ENCODE measurements at regions not wholly inside any gene's neighbourhood (a gene's known extent, or its start where the extent isn't known, plus 50 kb on each side); places are given as distances from the start of the nearest gene placed in this dataset.

- no peak for TF ChIP-seq NFE2L1 (CRISPR knock-in tag; IDR thresholded peaks at IDR 0.05)
- no peak for TF ChIP-seq CREM (CRISPR knock-in tag; IDR thresholded peaks at IDR 0.05)
- no peak for TF ChIP-seq ZNF232 (CRISPR knock-in tag; IDR thresholded peaks at IDR 0.05)
- TF ChIP-seq JUN (CRISPR knock-in tag; IDR thresholded peaks at IDR 0.05): no peak
- no peak for TF ChIP-seq SP1 (CRISPR knock-in tag; conservative IDR thresholded peaks at IDR 0.05)
- TF ChIP-seq CTCF (IDR thresholded peaks at IDR 0.05): no peak
- TF ChIP-seq ZNF263 (CRISPR knock-in tag; IDR thresholded peaks at IDR 0.05; ENCODE audit: low read depth): no peak
- TF ChIP-seq TCF7 (CRISPR knock-in tag; IDR thresholded peaks at IDR 0.05; ENCODE audit: low read depth): no peak
- no peak for TF ChIP-seq HMGXB4 (CRISPR knock-in tag; IDR thresholded peaks at IDR 0.05)
Observed at GRCh38 chr4:137609718-137610430, 77.6 kb upstream of the PCDH18 start.
